ENCODE measurements at regions not wholly inside any gene's neighbourhood (a gene's known extent, or its start where the extent isn't known, plus 50 kb on each side); places are given as distances from the start of the nearest gene placed in this dataset.

GRCh38 chr1:34611571-34611970 lies 143.3 kb upstream of the GJB5 start:
- Mint-ChIP-seq H3K27ac (no peak overlapping the region), H3K27me3 (ENCODE audit: low read depth in 3 of 3) (peaks cover 6 to 10% (median 8%) of the 10 kb centered on the region in 3 donors), H3K4me3 (no peak overlapping the region), H3K9me3 (peaks cover 0 to 2% (median 0%) of the 10 kb centered on the region in 7 donors), H3K4me1 (no peaks in the 10 kb centered on the region), H3K36me3 (no peaks in the 10 kb centered on the region)
- no peaks in the 10 kb centered on the region for H4K20me1 ChIP-seq (ENCODE audit: insufficient read depth, low read length)
- WGBS (ENCODE audit: insufficient coverage): 44% methylated on average over 2 of the region's 5 CpGs
- no peaks in the 10 kb centered on the region for H3K4me1 ChIP-seq (ENCODE audit: control insufficient read depth in 1 of 2, insufficient read depth in 2 of 2, low read length in 2 of 2)
- no peaks in the 10 kb centered on the region for H3K36me3 ChIP-seq (replicated peaks in 1 of 2; ENCODE audit: control insufficient read depth in 1 of 2, insufficient read depth in 2 of 2, low read length in 2 of 2)
- no peak for DNase-seq
- no peak overlapping the region for H3K4me2 ChIP-seq (replicated peaks; ENCODE audit: extremely low read depth, low read length, poor library complexity, severe bottlenecking)
- intact Hi-C loops (cut with micrococcal nuclease): no loop called here
- no peak overlapping the region for H3K27ac ChIP-seq (ENCODE audit: low read depth in 1 of 2, low read length in 2 of 2)
- H3K79me2 ChIP-seq (ENCODE audit: insufficient read depth, low read length): no peaks in the 10 kb centered on the region
- no peak overlapping the region for H3K4me3 ChIP-seq (replicated peaks in 1 of 3; ENCODE audit: low read depth in 2 of 3, low read length in 3 of 3)
- no peaks in the 10 kb centered on the region for H3K9me3 ChIP-seq (replicated peaks in 1 of 2; ENCODE audit: control insufficient read depth in 1 of 2, insufficient read depth in 1 of 2, low read length in 2 of 2)
- no peaks in the 10 kb centered on the region for H3K27me3 ChIP-seq (ENCODE audit: control insufficient read depth in 2 of 2, insufficient read depth in 2 of 2, low read length in 2 of 2)
- H3K9ac ChIP-seq (ENCODE audit: insufficient read depth, low read length, poor library complexity, severe bottlenecking): no peak overlapping the region
- TF ChIP-seq CTCF (IDR thresholded peaks at IDR 0.05): no peak
- H2AFZ ChIP-seq (ENCODE audit: insufficient read depth, low read depth, low read length, poor library complexity, severe bottlenecking): no peak overlapping the region

GRCh38 chr1:34612091-34612827 lies 142.6 kb upstream of the GJB5 start:
- no peaks in the 10 kb centered on the region for H3K79me2 ChIP-seq (ENCODE audit: insufficient read depth, low read length)
- no peaks in the 10 kb centered on the region for H3K36me3 Mint-ChIP-seq
- no peaks in the 10 kb centered on the region for H3K9me3 ChIP-seq (replicated peaks in 1 of 2; ENCODE audit: control insufficient read depth in 1 of 2, insufficient read depth in 1 of 2, low read length in 2 of 2)
- H3K27me3 Mint-ChIP-seq (ENCODE audit: low read depth in 3 of 3): peaks cover 7 to 10% (median 10%) of the 10 kb centered on the region in 3 donors
- intact Hi-C loops (cut with micrococcal nuclease): no loop called here
- H3K4me3 ChIP-seq (replicated peaks in 1 of 3; ENCODE audit: low read depth in 2 of 3, low read length in 3 of 3): no peak overlapping the region
- H3K27ac ChIP-seq (ENCODE audit: low read depth in 1 of 2, low read length in 2 of 2): no peak overlapping the region
- 41% methylated on average over 7 of the region's 9 CpGs for WGBS (ENCODE audit: insufficient coverage)
- no peak overlapping the region for H3K9ac ChIP-seq (ENCODE audit: insufficient read depth, low read length, poor library complexity, severe bottlenecking)
- DNase-seq: no peak
- TF ChIP-seq CTCF (IDR thresholded peaks at IDR 0.05): no peak
- H3K27ac Mint-ChIP-seq: no peak overlapping the region
- peaks cover 3 to 4% of the 10 kb centered on the region in 2 donors for H3K4me1 ChIP-seq (ENCODE audit: control insufficient read depth in 1 of 2, insufficient read depth in 2 of 2, low read length in 2 of 2)
- H3K9me3 Mint-ChIP-seq: peaks cover 0 to 2% (median 0%) of the 10 kb centered on the region in 7 donors
- H3K4me2 ChIP-seq (replicated peaks; ENCODE audit: extremely low read depth, low read length, poor library complexity, severe bottlenecking): no peak overlapping the region
- H2AFZ ChIP-seq (ENCODE audit: insufficient read depth, low read depth, low read length, poor library complexity, severe bottlenecking): no peak overlapping the region
- no peaks in the 10 kb centered on the region for H4K20me1 ChIP-seq (ENCODE audit: insufficient read depth, low read length)
- H3K4me1 Mint-ChIP-seq: no peaks in the 10 kb centered on the region
- H3K36me3 ChIP-seq (replicated peaks in 1 of 2; ENCODE audit: control insufficient read depth in 1 of 2, insufficient read depth in 2 of 2, low read length in 2 of 2): no peaks in the 10 kb centered on the region
- H3K27me3 ChIP-seq (ENCODE audit: control insufficient read depth in 2 of 2, insufficient read depth in 2 of 2, low read length in 2 of 2): no peaks in the 10 kb centered on the region
- no peak overlapping the region for H3K4me3 Mint-ChIP-seq
